Activated CD4-positive, alpha-beta T cell treated with anti-CD3 and anti-CD28 coated beads, Interleukin-2, amount 50 U/mL, for 16 hours (primary cell): ENCODE measurements at regions not wholly inside any gene's neighbourhood (a gene's known extent, or its start where the extent isn't known, plus 50 kb on each side); places are given as distances from the start of the nearest gene placed in this dataset.

ENCODE experiments used
- DNase-seq: peaks from one replicate; pipeline ENCODE4 v3.0.0-alpha.2; 2020

DNA sequence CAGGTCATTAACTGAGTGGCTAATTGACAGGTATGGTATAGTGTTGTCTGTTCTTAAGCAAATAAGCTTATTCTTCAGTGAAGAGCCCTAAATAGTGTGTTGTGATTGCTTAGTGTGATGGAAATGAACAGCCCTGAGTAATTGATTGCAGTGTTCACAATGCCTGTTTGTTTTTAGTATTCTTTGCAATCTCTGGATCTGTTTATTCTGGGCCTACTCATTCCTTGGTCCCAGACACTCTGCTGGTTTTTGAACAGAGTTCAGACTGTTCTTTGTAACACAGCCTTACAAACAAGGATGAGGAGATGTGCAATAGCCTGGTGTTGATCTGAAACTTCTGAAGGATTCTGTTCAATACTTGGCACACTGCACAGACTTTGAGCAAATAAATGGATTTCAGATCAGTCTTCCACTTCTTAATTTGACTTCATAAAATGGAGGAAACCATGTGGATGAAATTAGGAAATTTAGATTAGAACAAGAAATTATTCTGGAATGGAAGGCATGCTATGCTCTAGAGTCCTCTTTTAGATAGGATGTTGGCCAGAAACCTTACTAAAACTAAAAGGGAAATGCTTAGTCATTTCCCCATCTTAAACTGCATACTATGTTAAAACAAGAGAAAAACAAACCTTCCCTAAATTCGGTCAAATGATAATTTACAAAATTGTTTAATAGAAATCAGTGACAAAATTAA is 444.2 kb upstream of the SEMA3D start:
- DNase-seq = no peak

- DNase-seq = no peak
These were observed 441.1 kb upstream of the SEMA3D start for GRCh38 chr7:85627791-85628586.

DNA sequence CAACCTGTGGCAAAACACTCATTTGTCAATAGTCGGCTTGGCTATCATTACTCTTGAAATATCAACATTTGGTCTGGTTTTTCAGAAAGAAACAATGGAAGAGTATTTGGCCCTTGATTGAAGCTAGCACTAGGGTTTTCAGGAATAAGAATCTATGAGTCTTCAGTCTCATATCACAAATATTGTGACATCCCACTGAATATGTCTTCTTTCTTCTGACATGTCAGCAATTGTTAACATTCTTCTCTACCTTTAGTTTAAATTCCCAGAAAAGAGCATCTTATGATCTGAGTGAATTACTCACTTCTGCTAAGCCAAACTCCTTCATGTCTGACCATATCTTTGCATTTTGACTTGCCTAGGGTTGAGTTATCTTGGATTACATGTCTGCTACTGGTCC is 435.2 kb upstream of the SEMA3D start:
- no peak for DNase-seq

DNA sequence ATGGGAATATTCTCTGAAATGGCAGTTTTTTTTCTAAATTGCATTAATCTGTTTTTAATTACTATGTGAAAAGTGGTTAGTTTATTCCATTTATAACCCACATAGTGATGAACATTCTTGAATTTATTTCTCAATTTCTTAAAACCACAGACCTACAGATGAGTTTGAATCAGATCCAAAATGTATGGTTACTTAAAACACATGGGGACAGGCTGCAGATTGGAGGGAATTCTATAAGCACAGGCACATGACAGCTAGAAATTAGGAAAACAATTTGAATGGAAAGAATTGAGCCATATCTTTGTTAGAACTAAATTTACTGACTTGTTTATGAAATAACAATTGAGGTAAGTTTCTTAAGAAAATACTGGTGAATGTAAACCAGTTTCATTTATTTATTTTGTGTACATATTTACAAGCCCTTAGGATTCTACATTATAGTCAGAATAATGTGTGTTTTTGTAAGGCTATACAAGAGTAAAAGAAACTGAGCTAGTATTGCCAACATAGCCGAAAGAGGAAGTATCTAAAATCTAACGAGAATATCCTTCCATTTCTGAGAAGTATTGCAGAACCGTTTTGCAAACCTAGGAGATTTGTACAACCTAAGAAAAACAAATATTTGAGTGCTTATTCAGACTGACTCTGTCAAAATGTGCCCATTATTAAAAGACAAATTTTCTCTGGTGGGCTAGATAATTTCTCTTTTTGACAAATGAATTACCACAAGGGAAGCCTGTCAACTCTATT is 434.3 kb upstream of the SEMA3D start:
- no peak for DNase-seq

DNA sequence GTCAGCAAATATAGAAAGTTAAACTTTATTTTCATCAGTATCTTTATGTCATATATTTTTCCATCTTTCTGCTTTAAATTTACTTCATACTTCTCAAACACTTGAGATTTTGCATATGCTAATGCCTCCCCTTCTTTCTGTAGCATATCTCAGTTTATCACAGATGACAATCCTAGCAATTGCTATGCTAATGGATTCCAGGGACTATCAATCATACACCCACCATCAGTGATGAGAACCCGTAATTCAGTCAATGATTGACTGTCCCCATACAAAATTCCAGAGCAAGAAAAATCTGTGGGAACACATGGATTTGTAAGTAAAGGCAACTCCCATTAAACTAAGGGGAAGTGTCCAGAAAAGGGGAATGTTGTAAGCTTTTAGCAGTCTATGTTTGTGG is 432.4 kb upstream of the SEMA3D start:
- no peak for DNase-seq

- DNase-seq = no peak
These were observed 427.8 kb upstream of the SEMA3D start for GRCh38 chr7:85614684-85615083.

DNA sequence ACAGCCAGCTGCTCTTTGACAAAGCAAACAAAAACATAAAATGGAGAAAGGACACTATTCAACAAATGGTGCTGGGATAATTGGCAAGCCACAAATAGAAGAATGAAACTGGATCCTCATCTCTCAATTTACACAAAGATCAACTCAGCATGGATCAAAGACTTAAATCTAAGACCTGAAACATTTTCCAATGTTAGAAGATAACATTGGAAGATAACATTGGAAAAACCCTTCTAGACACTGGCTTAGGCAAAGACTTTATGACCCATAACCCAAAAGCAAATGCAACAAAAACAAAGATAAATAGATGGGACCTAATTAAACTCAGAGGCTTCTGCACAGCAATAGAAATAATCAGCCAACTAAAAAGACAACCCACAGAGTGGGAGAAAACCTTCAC is 425.7 kb upstream of the SEMA3D start:
- no peak for DNase-seq

- DNase-seq = no peak
These were observed 421.9 kb upstream of the SEMA3D start for GRCh38 chr7:85608804-85609203.

- no peak for DNase-seq
These were observed 415.3 kb upstream of the SEMA3D start for GRCh38 chr7:85602196-85602595.

- no peak for DNase-seq
These were observed 413.5 kb upstream of the SEMA3D start for GRCh38 chr7:85600395-85600794.

- DNase-seq = no peak
These were observed 410.0 kb upstream of the SEMA3D start for GRCh38 chr7:85596827-85597226.

GRCh38 chr7:85595750-85596178 is 408.9 kb upstream of the SEMA3D start:
- no peak for DNase-seq

DNA sequence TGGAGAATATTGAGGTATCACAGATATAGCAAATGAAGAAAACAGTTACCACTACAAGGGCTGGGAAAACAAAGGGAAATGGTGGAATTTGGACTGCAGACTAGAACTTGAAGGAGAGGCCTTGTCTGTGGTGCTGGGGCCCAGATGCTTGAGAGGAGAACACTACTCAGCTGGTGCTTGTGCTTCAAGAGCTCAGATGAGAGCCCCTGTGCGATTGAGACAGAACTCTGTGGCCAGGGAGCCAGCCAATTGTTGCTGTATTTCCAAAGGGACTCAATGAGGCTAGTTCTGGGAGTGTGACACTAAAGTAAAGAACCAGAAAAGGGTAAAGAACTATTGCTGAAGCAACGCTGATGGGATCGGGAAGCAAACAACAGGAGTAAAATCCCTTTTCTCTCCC is 406.5 kb upstream of the SEMA3D start:
- no peak for DNase-seq

GRCh38 chr7:85587785-85588184 is 400.9 kb upstream of the SEMA3D start:
- DNase-seq = no peak

DNA sequence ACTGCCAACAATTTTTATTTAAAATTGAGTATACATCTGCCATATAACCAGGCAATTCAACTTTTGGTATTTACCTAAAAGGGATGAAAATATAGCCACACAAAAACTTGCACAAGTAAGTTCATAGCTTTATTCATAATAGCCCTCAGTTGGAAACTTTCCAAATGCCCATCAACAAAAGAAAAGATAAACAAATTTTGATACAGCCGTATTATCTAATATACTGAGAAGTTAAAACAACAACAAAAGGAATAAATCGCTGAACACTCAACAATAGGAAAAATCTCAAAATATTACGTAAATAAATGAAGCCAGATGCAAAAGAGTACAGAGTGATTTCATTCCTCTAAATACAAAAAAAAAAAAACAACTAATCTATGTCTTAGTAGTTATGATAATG is 399.2 kb upstream of the SEMA3D start:
- no peak for DNase-seq

GRCh38 chr7:85583131-85583953 is 396.5 kb upstream of the SEMA3D start:
- DNase-seq = no peak

- no peak for DNase-seq
These were observed 387.0 kb upstream of the SEMA3D start for GRCh38 chr7:85573844-85574243.

DNA sequence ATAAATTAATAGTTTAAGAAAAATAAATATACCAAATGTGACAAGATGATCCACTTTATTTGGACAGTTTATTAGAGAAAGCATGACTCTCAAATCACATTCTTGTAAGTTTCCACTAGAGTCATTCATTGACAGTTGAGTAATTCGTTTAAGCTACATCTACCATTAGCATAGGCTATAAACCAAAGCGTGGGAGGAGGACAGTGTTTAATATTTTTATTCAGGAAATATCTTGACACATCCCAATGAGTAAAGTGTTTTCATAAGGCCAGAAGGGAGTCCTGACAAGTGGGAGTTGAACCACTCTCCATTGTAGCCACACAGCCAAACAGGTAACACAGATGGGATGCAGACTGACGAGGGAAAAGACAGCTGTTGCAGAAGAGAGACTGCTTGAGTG is 386.5 kb upstream of the SEMA3D start:
- no peak for DNase-seq

DNA sequence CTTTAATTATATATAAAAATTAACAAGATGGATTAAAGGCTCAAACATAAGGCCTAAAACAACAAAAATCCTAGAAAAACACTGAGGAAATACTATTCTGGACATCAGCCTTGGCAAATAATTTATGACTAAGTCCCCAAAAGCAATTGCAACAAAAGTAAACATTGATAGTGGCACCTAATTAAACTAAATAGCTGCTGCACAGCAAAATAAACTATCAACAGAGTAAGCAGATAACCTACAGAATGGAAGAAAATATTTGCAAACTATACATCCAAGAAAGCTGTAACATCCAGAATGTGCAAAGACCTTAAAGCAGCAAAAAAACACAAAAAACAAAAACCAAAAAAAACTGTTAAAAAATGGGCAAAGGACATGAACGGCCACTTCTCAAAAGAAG is 384.0 kb upstream of the SEMA3D start:
- DNase-seq = no peak

DNA sequence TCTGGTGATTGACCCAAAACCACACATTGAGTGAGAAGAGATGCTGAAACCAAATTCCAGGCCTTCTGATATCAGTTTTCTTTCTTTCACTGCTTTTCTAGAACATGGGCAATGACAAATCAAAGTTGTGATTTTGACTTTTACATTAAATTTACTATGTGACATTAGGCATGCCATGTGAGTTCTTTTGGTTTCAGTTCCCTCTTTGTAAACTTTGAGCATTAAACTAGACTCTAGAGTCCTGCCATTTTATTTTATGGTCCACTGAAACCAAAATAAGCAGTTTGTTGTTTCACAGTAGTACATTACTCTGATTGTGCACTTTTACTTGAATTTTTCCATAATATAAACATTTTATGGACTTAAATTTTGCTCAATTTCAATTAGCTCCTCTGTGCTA is 381.1 kb upstream of the SEMA3D start:
- no peak for DNase-seq

- no peak for DNase-seq
These were observed 379.4 kb upstream of the SEMA3D start for GRCh38 chr7:85566095-85566794.

GRCh38 chr7:85565276-85565675 is 378.4 kb upstream of the SEMA3D start:
- DNase-seq = no peak
